ENCODE measurements at regions not wholly inside any gene's neighbourhood (a gene's known extent, or its start where the extent isn't known, plus 50 kb on each side); places are given as distances from the start of the nearest gene placed in this dataset.

GRCh38 chr10:30231709-30232108, 117.4 kb downstream of the MTPAP start:
- TF ChIP-seq POLR2AphosphoS5 (IDR thresholded peaks at IDR 0.05; ENCODE audit: low read depth, low read length) (no peak), TAF1 (IDR thresholded peaks at IDR 0.05; ENCODE audit: borderline replicate concordance, low read depth, low read length) (no peak)
